Stimulated activated CD4-positive, alpha-beta T cell treated with anti-CD3 and anti-CD28 coated beads, Interleukin-4, amount 100 ng/mL, for 24 hours (primary cell): ENCODE measurements at regions not wholly inside any gene's neighbourhood (a gene's known extent, or its start where the extent isn't known, plus 50 kb on each side); places are given as distances from the start of the nearest gene placed in this dataset.

Source experiments
- DNase-seq: peaks from one replicate; pipeline ENCODE4 v3.0.0-alpha.2; 2020

DNA sequence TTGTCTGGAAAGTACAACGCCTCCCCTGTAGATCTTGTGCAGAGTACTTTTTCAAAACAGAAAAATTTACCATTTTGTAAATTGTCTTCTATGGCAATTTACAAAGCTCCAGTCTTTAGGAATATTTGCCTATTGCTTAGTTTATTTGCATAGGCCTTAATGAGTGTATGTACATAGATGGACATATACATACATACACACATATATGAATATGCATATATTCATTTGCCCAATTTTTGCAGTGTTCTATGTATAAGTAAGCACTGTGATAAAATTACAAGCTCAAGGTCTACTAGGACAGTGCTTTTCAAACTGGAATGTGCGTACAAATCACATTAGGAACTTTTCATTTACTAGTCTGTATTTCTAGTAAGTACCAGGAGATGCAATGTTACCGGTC lies 301.3 kb upstream of the SMARCA2 start:
- DNase-seq, result no peak

DNA sequence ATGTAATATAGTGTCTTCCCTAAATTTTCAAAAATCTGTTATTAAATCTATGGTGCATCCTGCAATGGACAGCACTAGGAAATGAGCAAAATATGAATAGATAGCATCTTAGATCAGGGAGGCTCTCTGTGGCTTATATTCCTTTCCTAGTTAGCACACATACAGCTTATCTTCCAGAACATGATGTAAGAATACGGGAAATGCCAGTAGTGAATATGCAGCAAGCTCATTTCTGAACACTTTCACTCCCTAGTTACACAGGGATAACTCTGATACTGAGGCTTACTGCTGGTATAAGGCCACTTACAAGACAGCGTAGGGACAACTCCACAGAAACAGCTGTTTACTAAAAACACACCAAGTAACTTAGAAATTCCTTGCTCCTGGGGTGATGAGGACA lies 297.3 kb upstream of the SMARCA2 start:
- no peak for DNase-seq

GRCh38 chr9:1718836-1719235 lies 296.3 kb upstream of the SMARCA2 start:
- no peak for DNase-seq

DNA sequence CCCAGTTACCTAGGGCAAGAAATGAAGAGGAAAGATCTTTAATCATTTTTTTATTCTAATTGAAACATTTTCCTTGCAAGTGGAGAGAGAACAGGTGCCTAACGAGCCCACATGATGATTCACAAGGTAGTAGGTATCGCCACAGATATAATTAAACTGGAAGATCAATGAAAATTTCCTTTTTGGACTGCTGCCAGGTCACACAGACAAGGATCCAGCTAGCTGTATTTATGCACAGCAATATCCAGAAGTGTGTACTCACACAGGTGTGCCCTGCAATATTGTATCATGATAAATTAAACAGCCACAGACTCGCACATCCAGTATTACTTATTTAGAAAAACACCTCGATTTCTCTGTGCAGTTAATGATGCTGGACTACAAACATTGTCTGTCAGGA lies 294.0 kb upstream of the SMARCA2 start:
- no peak for DNase-seq

GRCh38 chr9:1722404-1722803 lies 292.7 kb upstream of the SMARCA2 start:
- DNase-seq, result no peak

DNA sequence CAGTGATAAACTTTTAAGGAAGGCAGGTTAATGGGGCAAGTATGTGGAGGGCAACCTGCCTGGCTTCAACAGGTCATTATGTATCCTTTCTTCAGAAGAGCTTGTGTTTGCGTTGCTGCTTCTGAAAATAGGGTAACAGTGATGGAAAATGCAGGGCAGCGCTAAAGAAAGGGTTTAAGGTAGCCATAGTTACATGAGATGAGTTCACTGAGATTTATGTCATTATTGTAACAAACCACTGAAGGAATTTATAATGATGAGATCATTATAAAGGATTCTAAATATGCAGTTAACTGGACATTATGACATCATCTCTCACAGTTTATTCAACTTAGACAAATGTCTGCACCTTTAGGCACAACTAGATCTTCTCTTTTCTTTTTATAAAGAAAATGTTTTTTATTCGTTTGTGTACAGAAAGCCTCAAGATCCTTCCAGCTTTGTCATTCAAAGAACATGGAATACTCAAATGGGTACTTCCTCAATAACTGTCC lies 291.6 kb upstream of the SMARCA2 start:
- no peak for DNase-seq

DNA sequence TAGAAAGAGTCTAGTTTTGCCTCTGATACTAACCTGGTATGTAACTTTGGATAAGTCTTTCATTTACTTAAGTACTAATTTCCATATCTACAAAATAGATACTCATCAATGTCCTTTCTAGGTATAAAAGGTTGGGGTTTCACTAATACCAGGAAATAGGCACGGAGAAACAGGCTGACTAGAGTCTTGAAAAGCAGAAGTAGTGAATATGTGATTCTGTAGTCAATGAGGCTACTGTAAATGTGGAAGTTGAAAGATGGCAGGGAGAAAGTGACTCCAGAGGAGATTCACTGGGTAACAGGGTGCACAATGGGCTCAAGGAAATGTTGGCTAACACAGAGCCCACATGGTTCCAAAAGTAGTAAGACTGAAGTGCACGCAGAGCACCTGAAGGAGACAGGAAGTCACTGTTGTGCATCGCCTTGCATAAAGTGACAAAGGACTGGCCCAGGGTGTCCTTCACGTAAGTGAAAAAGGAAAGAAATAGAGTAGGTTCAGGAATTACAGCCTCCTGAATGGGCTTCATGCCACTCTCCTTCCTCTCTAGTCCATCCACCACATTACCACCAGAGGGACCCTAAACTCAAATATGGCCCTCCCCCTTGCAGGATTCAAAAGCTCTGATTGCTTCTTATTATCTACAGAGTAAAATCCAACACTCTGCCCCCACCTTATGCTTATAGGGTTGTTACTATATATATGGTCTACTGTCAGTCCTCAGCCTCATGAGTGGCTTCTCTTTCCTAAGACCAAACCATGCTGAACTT lies 288.0 kb upstream of the SMARCA2 start:
- DNase-seq, result peak; percentile 6

GRCh38 chr9:1729631-1730030 lies 285.5 kb upstream of the SMARCA2 start:
- no peak for DNase-seq

GRCh38 chr9:1732670-1733069 lies 282.5 kb upstream of the SMARCA2 start:
- DNase-seq, result no peak

DNA sequence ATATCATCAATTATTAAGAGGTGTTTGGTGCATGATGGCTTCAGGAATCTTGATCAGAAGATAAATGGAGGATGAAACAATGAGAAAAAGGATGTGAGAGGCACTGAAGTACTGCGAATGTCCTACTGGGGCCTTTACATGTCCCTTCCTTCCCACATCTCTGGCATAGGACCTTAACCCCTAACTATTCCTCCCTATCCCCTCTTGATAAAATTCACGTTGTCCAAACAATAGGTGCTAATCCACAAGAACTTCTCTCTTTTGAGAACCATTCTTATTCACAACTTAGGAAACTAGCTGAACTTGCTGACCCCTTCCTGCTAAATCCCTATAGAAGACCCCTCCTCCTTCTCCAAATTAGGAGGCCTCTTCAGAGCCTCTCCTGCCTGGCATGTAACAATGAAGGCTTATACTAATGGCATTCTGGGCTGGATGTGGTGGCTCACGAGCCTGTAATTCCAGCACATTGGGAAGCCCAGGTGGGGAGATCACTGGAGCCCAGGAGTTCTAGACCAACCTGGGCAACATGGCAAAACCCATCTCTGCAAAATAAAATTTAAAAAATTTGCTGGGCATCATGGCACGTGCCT lies 276.5 kb upstream of the SMARCA2 start:
- no peak for DNase-seq

DNA sequence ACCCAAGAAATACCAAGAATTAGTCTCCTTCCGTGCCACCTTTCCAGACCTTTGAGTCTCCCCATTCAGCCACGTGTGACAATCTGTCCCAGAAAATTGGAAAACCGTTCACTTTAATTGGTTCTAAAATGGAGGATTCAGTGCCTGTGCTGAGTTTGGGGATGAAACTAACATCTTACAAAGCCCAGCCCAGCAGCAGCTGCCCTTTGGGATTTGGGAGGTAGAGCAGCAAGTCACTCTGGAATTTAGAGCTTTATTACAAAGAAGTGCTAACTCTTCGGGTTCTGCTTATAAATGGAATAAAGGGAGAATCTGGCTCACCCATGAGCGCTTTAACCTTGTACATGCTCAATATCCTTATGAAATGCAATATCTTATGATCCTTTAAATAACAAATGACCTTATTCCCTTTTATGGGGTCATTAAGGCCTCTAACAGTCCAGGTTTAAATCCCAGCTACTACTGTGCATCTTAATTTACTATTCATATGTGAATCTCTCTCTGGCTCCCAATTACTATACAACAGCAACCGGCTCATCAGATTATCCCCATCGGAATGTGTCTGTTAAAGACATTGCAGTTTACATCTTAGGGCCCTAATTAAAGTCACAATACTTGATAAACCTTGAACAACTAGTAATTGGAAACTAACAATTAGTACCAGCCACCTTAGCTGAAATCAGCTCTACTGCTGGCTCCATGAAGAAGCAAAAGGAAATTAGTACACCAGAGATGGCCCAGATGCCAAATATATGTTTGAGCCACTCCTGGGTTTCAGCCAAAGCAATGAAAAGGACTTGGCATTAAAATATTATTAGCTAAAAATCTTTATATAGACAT lies 271.8 kb upstream of the SMARCA2 start:
- no peak for DNase-seq

- DNase-seq, result no peak
Measured at GRCh38 chr9:1745980-1746379, 269.2 kb upstream of the SMARCA2 start.

DNA sequence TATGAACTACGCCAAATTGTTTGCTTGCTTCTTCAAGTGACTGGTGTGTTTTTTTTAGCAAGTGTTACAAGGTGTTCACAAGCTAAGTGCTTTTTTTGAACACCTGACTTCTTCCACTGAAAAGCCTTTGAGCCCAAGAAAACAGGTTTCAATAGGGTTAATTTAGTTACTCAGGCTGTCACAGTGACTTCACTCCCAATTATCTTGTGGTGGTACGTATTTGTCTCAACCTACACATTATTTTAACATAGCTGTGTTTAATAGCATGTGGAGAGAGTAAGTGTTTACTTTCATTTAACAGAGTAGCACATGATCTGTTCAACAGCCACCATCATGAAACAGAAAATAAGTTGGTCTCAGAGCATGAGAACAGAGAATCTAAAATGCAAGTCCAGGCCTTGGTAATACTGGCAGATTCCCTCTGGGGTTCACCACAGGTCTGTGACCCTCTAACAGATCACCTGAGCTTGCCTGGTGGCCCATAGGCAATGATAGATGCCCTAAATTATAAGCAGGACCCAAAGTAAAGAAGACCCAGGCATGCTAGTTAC lies 267.7 kb upstream of the SMARCA2 start:
- DNase-seq, result no peak

GRCh38 chr9:1748407-1748806 lies 266.7 kb upstream of the SMARCA2 start:
- no peak for DNase-seq

- no peak for DNase-seq
Measured at GRCh38 chr9:1757186-1757585, 258.0 kb upstream of the SMARCA2 start.

GRCh38 chr9:1759009-1759408 lies 256.1 kb upstream of the SMARCA2 start:
- DNase-seq, result no peak

- DNase-seq, result no peak
Measured at GRCh38 chr9:1759771-1760300, 255.3 kb upstream of the SMARCA2 start.

- no peak for DNase-seq
Measured at GRCh38 chr9:1761807-1762206, 253.3 kb upstream of the SMARCA2 start.

GRCh38 chr9:1766042-1766441 lies 249.1 kb upstream of the SMARCA2 start:
- DNase-seq, result no peak

DNA sequence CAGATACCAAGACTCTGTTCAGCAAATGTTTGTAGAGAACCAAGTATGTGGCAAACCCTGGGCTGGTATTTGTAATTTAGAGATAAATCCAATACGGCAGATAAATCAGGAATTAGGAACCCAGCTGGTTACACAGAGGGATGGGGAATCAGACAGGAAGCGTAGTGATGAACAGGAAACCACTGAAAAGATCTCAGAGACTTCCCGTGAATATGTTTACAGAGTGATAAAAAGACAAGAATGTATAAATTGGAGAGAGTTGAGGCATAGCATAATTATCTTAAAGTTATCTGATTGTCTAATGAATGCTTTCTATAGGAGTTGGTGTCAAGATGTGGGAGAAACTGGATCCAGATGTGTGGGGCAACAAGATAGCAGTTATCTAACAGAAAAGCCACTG lies 246.6 kb upstream of the SMARCA2 start:
- DNase-seq, result no peak

GRCh38 chr9:1771094-1771789 lies 243.9 kb upstream of the SMARCA2 start:
- no peak for DNase-seq

DNA sequence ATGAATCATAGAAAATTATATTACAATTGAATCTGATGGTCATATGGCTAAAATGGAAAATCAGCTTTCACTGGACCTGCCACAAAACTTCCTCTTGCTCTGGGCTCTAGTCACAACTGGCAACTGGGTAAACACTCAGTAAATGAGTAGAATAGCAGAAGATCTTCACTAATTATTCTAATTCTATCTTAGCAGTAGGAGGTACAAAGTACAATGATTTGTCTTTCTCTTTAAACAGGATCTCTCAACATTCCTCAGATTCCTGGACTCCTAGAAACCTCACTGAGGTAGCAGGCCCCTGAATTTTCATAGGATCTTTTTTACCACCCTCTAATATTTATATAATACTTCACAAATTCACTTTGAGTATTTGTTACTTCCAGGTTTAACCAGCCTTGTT lies 239.9 kb upstream of the SMARCA2 start:
- DNase-seq, result no peak

GRCh38 chr9:1776668-1777067 lies 238.5 kb upstream of the SMARCA2 start:
- no peak for DNase-seq
